SK-N-MC (cell line): ENCODE measurements at regions not wholly inside any gene's neighbourhood (a gene's known extent, or its start where the extent isn't known, plus 50 kb on each side); places are given as distances from the start of the nearest gene placed in this dataset.

Experiments
- DNase-seq: peaks from one replicate; pipeline ENCODE4 v3.0.0-alpha.2; 2011; ENCODE audit warnings: low read depth, low spot score
- H3K27ac ChIP-seq: fragments of 200-600 bp; sonication (generic); 2 replicates; pipeline ENCODE4 v1.5.1; 2016; ENCODE audit warnings: mixed run types
- H3K36me3 ChIP-seq: fragments of 200-600 bp; sonication (generic); 2 replicates; pipeline ENCODE4 v1.6.1; 2017; ENCODE audit warnings: antibody characterized with exemption, low read length, mixed read lengths; ENCODE audit not compliant: insufficient read depth
- H3K4me3 ChIP-seq: fragments of 200-600 bp; sonication (generic); 2 replicates; pipeline ENCODE4 v1.5.1; 2016
- H3K9ac ChIP-seq: fragments of 200-600 bp; sonication (generic); 2 replicates; pipeline ENCODE4 v1.8.0; 2017; ENCODE audit warnings: mixed run types, mixed read lengths; ENCODE audit not compliant: insufficient read length
- H3K9me3 ChIP-seq: fragments of 200-600 bp; sonication (generic); 2 replicates; pipeline ENCODE4 v1.6.1; 2017; ENCODE audit warnings: low read depth, mild to moderate bottlenecking, antibody characterized with exemption, low read length, moderate library complexity, mixed read lengths
- EZH2 ChIP-seq: fragments of 200-600 bp; sonication (generic); IDR thresholded peaks from one replicate; pipeline ENCODE4 v1.6.1; 2017; ENCODE audit warnings: antibody characterized with exemption
- FOXP2 ChIP-seq: optimal IDR thresholded peaks from 2 replicates; pipeline ENCODE3; 2011; ENCODE audit warnings: mild to moderate bottlenecking, moderate library complexity; ENCODE audit not compliant: insufficient read depth; ENCODE audit errors: extremely low read length, control extremely low read depth
- POLR2AphosphoS5 ChIP-seq: IDR thresholded peaks from 2 replicates; pipeline ENCODE4 v1.6.1; 2012; ENCODE audit warnings: mild to moderate bottlenecking, low read depth, low read length, borderline replicate concordance

DNA sequence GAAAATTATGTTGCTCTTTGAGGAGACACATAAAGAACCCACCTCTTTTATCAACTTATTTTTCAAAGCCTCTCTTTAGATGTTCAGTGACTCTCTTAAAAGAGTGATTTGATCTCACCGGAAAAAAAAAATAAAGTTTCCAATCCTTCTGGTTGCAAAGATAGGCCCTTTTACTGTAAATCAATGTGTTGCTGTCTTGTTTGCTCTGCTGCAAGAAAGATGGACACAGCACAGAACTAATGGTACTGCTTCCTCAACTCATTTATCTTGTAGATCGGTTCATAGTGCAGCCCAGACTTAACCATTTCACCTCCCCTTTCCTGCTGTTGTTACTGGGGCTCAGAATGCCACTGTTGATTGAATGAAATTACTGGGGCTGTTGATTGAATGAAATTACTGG lies 388.9 kb upstream of the KLF12 start:
- no peak for TF ChIP-seq POLR2AphosphoS5
- no peak for TF ChIP-seq FOXP2
- no peak for TF ChIP-seq EZH2
- Histone ChIP-seq H3K36me3 (no peaks in the 10 kb centered on the region), H3K9ac (no peak overlapping the region), H3K27ac (no peak overlapping the region), H3K9me3 (no peaks in the 10 kb centered on the region), H3K4me3 (no peak overlapping the region)
- no peak for DNase-seq

DNA sequence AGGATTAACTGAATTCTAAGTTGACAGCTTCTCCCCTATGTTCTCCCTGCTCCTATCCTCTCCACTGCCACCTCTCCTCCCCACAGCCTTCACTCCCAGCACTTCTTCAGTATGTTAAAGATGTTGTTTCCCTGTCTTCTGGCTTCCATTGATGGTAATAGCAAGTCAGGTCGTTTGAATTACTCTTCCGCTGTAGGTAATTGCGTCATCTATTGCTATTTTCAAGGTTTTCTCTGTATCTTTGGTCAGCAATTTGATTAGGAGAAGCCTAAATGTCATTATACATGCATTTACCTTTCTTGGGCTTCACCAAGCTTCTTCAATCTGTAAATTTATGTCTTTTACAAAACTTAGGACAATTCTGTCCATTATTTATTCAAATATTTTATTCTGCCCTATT lies 377.3 kb upstream of the KLF12 start:
- Histone ChIP-seq H3K4me3 (no peak overlapping the region), H3K36me3 (no peaks in the 10 kb centered on the region), H3K9ac (no peak overlapping the region), H3K27ac (no peak overlapping the region), H3K9me3 (no peaks in the 10 kb centered on the region)
- no peak for DNase-seq
- no peak for TF ChIP-seq POLR2AphosphoS5
- TF ChIP-seq EZH2 = no peak
- TF ChIP-seq FOXP2 = no peak

DNA sequence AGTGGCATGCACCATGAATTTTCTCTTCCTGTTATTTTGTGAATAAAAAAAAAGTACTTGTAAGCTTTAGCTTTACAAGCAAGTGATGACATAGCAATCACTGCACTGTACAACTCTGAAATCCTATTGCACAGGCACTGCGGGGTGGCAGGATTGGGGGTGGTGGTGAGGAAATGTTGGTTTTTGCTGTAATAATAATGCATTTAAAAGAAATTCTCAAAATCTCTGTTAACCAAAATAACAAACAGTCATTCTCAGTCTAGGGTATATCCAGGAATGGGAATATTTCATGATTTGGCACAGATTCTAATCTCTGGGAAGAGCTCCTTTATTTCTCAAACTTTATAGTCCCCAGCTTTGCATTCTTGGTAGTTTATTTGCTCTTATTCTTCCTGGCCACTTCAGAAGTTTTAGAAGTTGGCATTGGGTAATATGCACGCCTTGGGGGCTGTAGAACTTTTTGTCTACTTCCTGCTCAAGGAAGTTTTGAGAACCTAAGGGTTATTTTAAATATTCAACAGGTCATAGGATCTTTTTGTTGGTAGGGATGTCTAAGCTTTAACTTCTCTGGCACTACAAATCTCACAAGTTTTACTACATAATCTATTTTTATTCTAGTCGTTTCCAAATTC lies 353.0 kb upstream of the KLF12 start:
- TF ChIP-seq POLR2AphosphoS5 = no peak
- H3K27ac ChIP-seq = no peak overlapping the region
- H3K9me3 ChIP-seq = no peaks in the 10 kb centered on the region
- H3K4me3 ChIP-seq = no peak overlapping the region
- H3K9ac ChIP-seq = no peak overlapping the region
- no peak for DNase-seq
- no peaks in the 10 kb centered on the region for H3K36me3 ChIP-seq

DNA sequence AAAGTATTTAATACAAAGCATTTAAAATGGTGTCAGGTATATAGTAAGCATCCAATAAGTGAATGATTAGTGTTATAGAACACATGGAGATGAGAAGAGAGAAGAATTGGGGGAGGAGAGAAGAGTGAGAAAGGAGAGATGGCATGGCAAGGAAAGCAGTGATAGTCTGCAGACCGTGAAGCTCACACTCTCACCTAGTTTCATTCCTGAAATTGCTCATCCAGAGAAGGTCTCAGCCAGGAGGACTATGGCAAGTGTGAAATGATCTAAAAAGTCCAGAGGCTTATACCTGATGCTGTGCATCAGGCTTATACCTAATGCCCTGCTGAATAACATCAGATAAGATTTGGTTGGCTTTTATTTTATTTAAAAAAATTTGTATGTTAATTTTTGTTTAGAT lies 351.6 kb upstream of the KLF12 start:
- TF ChIP-seq POLR2AphosphoS5 (no peak), EZH2 (no peak), FOXP2 (no peak)
- no peak for DNase-seq

DNA sequence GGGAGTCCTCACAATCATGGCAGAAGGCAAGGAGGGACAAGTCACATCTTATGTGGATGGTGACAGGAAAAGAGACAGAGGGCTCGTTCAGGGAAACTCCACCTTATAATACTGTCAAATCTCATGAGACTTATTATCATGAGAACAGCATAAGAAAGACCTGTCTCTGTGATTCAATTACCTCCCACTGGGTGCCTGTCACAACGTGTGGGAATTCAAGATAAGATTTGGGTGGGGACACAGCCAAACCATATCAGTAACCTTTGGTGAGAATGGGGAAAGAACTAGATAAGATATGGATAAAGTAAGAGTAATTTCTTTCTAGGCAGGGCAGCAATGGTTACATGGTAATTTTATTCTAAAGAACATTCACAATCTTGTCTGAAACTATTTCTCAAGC lies 344.9 kb upstream of the KLF12 start:
- no peak for DNase-seq
- H3K27ac ChIP-seq = no peak overlapping the region
- H3K36me3 ChIP-seq = no peaks in the 10 kb centered on the region
- TF ChIP-seq FOXP2 (no peak), POLR2AphosphoS5 (no peak), EZH2 (no peak)
- H3K4me3 ChIP-seq = no peak overlapping the region
- no peaks in the 10 kb centered on the region; the same call in 1 of the 2 replicates for H3K9me3 ChIP-seq
- H3K9ac ChIP-seq = no peak overlapping the region

More for the DNA sequence above, 351.6 kb upstream of the KLF12 start:
- H3K9ac ChIP-seq = no peak overlapping the region
- no peaks in the 10 kb centered on the region for H3K36me3 ChIP-seq
- no peak overlapping the region for H3K27ac ChIP-seq
- H3K9me3 ChIP-seq = no peaks in the 10 kb centered on the region
- no peak overlapping the region for H3K4me3 ChIP-seq

DNA sequence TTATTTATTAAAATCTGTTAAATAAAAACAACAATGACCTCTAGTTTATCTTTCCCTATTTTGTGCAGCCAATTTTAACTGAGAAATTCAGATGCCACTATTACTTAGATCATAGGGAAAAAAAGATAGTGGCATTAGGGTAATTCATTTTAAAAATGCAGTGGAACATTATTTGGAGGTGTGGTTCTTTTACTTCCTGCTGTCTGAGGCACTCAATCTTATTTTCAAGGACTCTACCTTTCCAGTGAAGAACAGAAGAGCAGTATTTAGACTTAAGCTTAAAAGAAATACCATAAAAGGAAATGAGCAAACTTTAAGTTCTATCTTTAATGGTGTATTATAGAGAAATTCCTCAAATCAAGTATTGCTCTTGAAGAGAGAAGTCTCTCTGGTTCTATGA lies 342.6 kb upstream of the KLF12 start:
- Histone ChIP-seq H3K27ac (no peak overlapping the region), H3K9ac (no peak overlapping the region), H3K36me3 (no peaks in the 10 kb centered on the region), H3K9me3 (no peaks in the 10 kb centered on the region; the same call in 1 of the 2 replicates), H3K4me3 (no peak overlapping the region)
- no peak for DNase-seq
- TF ChIP-seq EZH2 = no peak
- TF ChIP-seq FOXP2 = no peak
- no peak for TF ChIP-seq POLR2AphosphoS5

DNA sequence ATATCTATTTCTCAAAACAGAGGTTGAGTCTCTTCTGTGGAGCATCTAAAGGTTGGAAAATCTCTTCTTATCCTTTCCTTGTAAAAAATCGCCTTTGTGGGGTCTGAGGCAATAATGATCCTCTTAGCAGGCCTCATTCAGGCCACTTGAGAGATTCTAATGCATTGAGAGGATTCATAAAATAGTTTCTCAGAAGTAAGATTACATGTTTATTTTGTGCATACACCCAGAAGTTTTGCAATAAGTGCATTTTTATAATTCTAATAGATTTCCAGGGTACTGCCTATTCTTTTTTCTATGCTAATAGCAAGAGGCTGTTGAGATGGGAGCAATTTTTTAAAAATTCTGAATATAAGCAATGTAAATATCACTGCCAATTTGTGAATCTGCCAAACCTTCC lies 342.2 kb upstream of the KLF12 start:
- H3K9me3 ChIP-seq = no peaks in the 10 kb centered on the region; the same call in 1 of the 2 replicates
- TF ChIP-seq FOXP2 (no peak), EZH2 (no peak), POLR2AphosphoS5 (no peak)

DNA sequence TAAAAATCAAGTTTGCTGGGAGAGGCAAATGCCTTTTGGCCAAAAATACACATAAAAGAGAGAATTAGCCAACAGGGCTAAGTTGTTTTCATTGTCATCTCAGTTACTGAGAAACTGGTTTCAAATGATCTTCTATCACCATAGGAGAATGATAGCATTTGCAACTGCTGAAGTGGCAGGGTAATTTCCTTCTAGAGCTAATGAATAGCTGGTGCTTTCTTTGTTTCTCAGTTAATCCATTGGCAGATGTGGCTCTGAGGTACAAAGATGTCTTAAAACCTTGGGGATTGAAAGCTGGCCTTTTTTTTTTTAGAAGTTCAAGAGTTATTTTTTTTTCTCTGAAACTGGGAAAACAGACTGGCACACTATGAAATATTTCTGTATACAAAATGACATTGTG lies 332.7 kb upstream of the KLF12 start:
- DNase-seq = no peak
- no peak for TF ChIP-seq EZH2

More for the DNA sequence above, 342.2 kb upstream of the KLF12 start:
- Histone ChIP-seq H3K4me3 (no peak overlapping the region), H3K27ac (no peak overlapping the region), H3K9ac (no peak overlapping the region), H3K36me3 (no peaks in the 10 kb centered on the region)
- no peak for DNase-seq

DNA sequence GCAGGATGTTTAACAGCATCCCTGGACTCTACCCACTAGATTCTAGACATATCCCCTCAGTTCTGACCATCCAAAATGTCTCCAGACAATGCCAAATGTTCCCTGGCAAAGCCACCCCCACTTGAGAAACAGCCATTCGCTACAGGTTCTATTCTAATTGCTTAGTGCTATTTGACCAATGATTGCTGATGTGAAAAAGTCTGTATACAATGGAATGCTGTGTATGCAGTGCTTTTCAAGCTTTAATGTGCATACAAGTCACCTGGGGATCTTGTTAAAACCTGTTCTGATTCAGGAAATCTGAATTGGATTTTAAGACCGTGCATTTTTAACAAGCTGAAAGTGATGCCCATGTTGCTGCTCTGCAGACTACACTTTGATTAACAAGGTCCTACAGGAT lies 331.8 kb upstream of the KLF12 start:
- no peak overlapping the region for H3K9ac ChIP-seq
- H3K4me3 ChIP-seq = no peak overlapping the region
- no peak for TF ChIP-seq EZH2
- TF ChIP-seq FOXP2 = no peak
- TF ChIP-seq POLR2AphosphoS5 = no peak
- no peaks in the 10 kb centered on the region for H3K36me3 ChIP-seq
- DNase-seq = no peak
- no peaks in the 10 kb centered on the region for H3K9me3 ChIP-seq
- no peak overlapping the region for H3K27ac ChIP-seq

More for the DNA sequence above, 332.7 kb upstream of the KLF12 start:
- no peak overlapping the region for H3K9ac ChIP-seq
- H3K36me3 ChIP-seq = no peaks in the 10 kb centered on the region
- H3K27ac ChIP-seq = no peak overlapping the region
- H3K9me3 ChIP-seq = no peaks in the 10 kb centered on the region
- H3K4me3 ChIP-seq = no peak overlapping the region
